Activated T-helper 17 cell treated with anti-CD3 and anti-CD28 coated beads, Interleukin-2, amount 50 U/mL, for 72 hours (primary cell): ENCODE measurements at regions not wholly inside any gene's neighbourhood (a gene's known extent, or its start where the extent isn't known, plus 50 kb on each side); places are given as distances from the start of the nearest gene placed in this dataset.
"Not testable (repeated sequence)": the region's sequence is repeated elsewhere in the genome, so short reads cannot be mapped to it uniquely, and the experiment has no call there.

Experiments used
- ATAC-seq: fragments of 150-1000 bp; cut with Tn5 transposase; replicated peaks from 2 replicates; pipeline ENCODE4 v1.10.0; 2021; ENCODE audit warnings: mild to moderate bottlenecking, moderate library complexity
- H3K27ac Mint-ChIP-seq: one replicate; pipeline ENCODE4 v1.8.0; 2022; ENCODE audit warnings: mixed read lengths
- H3K27me3 Mint-ChIP-seq: one replicate; pipeline ENCODE4 v1.8.0; 2022; ENCODE audit warnings: mixed read lengths
- H3K36me3 Mint-ChIP-seq: one replicate; pipeline ENCODE4 v1.8.0; 2022; ENCODE audit warnings: low read depth, mild to moderate bottlenecking, mixed read lengths
- H3K4me1 Mint-ChIP-seq: one replicate; pipeline ENCODE4 v1.8.0; 2022; ENCODE audit warnings: mixed read lengths
- H3K4me3 Mint-ChIP-seq: one replicate; pipeline ENCODE4 v1.8.0; 2022; ENCODE audit warnings: mild to moderate bottlenecking, mixed read lengths
- H3K9me3 Mint-ChIP-seq: one replicate; pipeline ENCODE4 v1.8.0; 2022; ENCODE audit warnings: mixed read lengths

DNA sequence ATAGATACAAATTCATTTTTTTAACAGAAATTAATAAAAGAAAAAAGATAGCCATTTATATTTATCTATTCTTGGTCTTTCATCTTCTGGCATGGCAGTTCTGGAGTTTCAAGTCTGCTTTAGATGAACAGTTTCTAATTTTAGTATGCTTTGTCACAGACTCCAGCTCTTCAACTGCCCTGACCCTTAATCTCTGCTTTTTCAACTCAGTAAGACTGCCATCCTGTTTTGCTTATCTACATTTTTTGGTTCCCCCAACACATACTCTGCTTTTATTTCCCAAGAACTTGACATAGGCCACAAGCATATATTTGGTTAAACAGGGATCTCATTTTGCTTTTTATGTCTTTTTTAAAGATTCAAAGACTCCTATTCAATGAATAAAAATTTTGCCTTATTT is 309.3 kb upstream of the KCND2 start:
- Mint-ChIP-seq H3K4me3 (no peak overlapping the region), H3K27me3 (no peaks in the 10 kb centered on the region), H3K27ac (no peak overlapping the region), H3K9me3 (peaks cover 2% of the 10 kb centered on the region), H3K36me3 (no peaks in the 10 kb centered on the region), H3K4me1 (no peaks in the 10 kb centered on the region)
- no peak for ATAC-seq

DNA sequence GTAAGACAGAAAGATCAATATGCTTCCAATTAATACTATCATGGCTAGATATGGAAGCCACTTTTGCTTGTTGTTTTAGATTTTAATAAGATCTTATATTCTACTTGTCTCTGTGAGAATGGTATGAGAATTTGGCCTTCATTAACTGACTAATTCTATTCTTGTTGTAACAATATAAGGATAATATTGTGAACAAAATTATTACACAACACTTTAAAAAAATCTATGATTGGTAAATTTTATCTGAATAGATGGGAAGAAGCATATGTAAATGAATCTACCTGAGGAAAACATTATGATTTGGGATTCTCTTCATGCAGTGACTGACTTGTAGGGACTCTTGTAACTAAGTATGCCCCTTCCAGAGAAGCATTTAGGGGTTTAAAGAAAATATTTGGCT is 308.9 kb upstream of the KCND2 start:
- H3K4me1 Mint-ChIP-seq: no peaks in the 10 kb centered on the region
- ATAC-seq: no peak
- H3K36me3 Mint-ChIP-seq: no peaks in the 10 kb centered on the region
- no peak overlapping the region for H3K27ac Mint-ChIP-seq
- no peaks in the 10 kb centered on the region for H3K27me3 Mint-ChIP-seq
- no peaks in the 10 kb centered on the region for H3K9me3 Mint-ChIP-seq
- H3K4me3 Mint-ChIP-seq: no peak overlapping the region

DNA sequence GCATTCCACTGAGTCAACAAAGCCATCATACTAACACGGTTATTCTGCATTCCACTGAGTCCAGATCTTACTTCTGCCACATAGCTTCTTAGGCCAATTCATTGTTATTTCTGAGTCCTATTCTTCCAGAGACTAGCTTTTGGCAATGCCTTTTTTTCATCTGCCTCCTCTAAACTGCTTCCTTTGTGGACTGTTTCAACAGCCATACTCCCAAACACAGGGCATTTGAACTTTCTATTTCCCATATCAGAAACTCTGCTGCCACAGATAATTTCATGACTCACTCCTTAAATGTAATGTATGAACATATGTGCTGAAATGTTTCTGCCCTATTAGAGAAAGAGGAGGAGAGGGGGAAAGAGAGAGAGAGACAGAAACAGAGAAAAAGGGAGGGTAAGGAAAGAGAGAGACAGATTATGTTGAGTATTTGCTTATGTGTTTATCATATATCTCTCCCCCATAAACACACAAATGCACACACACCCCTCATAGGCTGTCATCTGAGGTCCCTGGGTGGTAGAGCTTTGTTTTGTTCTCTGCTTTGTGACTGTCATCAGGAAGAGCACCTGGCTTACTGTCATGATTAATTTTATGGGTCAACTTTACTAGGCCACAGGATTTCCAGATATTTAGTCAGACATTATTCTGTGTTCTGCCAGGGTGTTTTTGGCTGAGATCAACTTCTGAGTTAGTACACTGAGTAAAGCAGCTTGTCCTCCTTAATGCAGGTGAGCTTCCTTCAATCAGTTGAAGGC is 308.0 kb upstream of the KCND2 start:
- ATAC-seq: no peak
- Mint-ChIP-seq H3K27ac (no peak overlapping the region), H3K4me3 (no peak overlapping the region), H3K36me3 (no peaks in the 10 kb centered on the region), H3K9me3 (no peaks in the 10 kb centered on the region), H3K4me1 (no peaks in the 10 kb centered on the region), H3K27me3 (no peaks in the 10 kb centered on the region)

DNA sequence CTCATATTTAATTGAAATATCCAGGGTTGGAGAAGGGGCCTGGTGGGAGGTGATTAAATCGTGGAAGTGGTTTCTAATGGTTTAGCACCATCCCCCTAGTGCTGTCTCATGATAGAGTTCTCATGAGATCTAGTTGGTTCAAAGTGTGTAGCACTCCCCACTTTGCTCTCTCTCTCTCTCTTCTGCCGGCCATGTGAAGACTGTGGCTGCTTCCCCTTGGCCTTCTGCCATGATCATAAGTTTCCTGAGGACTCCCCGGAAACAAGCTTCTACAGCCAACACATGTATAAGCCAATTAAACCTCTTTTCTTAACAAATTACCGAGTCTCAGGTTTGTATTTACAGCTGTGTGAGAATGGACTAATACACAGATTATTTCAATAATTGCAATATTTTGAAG is 305.8 kb upstream of the KCND2 start:
- Mint-ChIP-seq H3K4me3 (no peak overlapping the region), H3K9me3 (no peaks in the 10 kb centered on the region)

DNA sequence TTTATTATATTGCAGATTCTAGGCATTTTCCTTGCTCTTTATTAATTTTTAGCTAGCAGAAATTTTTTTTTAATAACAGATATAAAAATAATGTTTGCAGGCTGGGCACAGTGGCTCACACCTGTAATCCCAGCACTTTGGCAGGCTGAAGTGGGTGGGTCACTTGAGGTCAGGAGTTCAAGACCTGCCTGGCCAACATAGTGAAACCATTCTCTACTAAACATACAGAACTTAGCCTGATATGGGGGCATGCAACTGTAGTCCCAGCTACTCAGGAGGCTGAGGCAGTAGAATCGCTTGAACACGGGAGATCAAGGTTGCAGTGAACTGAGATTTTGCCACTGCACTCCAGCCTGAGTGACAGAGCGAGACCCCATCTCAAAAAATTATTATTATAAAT is 304.6 kb upstream of the KCND2 start:
- H3K9me3 Mint-ChIP-seq, H3K4me1 Mint-ChIP-seq, H3K27me3 Mint-ChIP-seq, ATAC-seq, H3K27ac Mint-ChIP-seq, H3K36me3 Mint-ChIP-seq, H3K4me3 Mint-ChIP-seq: not testable (repeated sequence)

More for the DNA sequence above, 305.8 kb upstream of the KCND2 start:
- ATAC-seq: no peak
- Mint-ChIP-seq H3K36me3 (no peaks in the 10 kb centered on the region), H3K27me3 (no peaks in the 10 kb centered on the region), H3K27ac (no peak overlapping the region), H3K4me1 (no peaks in the 10 kb centered on the region)

DNA sequence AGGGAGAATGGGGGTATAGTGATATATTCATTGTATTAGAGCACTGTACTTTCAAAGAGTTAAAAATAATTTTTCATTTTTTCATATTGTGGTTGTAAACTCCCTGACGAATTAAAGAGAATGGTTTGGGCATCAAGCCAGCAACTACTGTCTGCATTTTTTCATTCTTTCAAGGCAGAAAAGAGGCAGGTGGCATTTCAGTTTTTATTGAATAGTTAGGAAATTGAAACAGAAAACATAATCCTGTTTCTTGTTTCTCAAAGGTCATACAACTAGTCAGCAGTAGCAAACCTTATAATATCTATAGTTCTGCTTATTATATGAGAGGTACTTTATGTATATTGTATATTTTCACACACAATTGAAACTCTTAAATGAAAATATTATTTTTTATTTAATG is 303.9 kb upstream of the KCND2 start:
- Mint-ChIP-seq H3K36me3 (no peaks in the 10 kb centered on the region), H3K4me3 (no peak overlapping the region), H3K4me1 (no peaks in the 10 kb centered on the region), H3K27me3 (no peaks in the 10 kb centered on the region), H3K9me3 (no peaks in the 10 kb centered on the region), H3K27ac (no peak overlapping the region)
- no peak for ATAC-seq

DNA sequence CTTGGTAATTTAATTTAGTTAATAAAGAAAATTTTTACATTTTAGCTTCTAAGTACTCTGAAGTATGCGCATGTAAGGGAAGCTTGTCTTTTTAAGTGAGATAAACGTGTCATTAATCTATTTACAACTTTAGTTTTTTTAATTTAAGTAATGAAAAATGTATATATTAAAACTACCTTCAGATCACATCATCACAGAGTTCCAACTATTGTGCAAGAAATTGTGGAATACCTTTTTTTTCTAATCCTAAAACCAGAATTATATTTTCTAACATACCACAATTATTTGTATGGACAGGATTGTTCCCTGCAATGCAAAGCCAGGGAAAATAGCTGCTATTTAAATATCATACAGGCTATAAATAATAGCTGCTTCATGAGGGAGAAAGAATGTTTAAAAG is 303.2 kb upstream of the KCND2 start:
- Mint-ChIP-seq H3K4me3 (no peak overlapping the region), H3K9me3 (no peaks in the 10 kb centered on the region), H3K36me3 (no peaks in the 10 kb centered on the region), H3K27ac (no peak overlapping the region), H3K27me3 (no peaks in the 10 kb centered on the region), H3K4me1 (no peaks in the 10 kb centered on the region)
- no peak for ATAC-seq

DNA sequence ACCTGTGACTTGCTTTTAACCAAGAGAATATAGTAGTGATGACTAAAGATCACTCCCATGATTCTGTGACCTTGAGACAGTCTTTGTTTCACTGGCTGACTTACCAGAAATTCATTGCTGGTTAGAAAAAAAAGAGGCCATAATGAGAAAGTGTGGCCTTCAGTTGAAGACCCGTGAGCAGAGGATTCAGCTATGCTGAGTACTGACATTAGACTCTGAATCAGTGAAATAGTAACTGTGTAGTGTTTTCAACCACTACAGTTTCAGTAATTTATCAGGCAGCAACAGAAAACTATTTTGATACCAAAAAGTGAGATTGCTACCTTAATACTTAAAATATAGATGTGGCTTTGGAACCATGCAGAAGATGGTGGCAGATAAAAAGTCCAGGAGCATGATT is 298.0 kb upstream of the KCND2 start:
- Mint-ChIP-seq H3K27me3 (no peaks in the 10 kb centered on the region), H3K4me1 (no peaks in the 10 kb centered on the region), H3K4me3 (no peak overlapping the region), H3K9me3 (peaks cover 4% of the 10 kb centered on the region), H3K36me3 (no peaks in the 10 kb centered on the region), H3K27ac (no peak overlapping the region)
- ATAC-seq: no peak

DNA sequence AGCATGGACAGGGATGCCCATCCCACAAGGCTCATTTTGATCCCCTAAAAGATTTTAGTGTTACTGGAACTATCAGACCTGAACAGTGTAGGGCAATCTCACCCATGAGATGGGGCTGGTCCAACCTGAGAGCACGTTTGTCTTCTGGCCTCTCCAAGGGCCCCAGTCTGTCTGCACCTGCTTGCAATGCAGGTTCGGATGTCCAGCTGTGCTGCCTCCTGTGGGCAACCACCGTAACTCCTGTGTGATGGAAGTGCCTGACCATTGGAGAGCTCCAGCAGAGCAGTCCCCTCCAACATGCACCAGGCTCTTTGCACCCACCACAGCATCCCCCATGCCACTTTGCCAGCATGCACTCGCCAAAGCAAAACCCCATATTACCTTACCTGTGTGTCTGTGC is 290.1 kb upstream of the KCND2 start:
- ATAC-seq: no peak
- Mint-ChIP-seq H3K4me1 (no peaks in the 10 kb centered on the region), H3K4me3 (no peak overlapping the region), H3K27me3 (no peaks in the 10 kb centered on the region), H3K36me3 (no peaks in the 10 kb centered on the region), H3K27ac (no peak overlapping the region), H3K9me3 (peaks cover 16% of the 10 kb centered on the region)

DNA sequence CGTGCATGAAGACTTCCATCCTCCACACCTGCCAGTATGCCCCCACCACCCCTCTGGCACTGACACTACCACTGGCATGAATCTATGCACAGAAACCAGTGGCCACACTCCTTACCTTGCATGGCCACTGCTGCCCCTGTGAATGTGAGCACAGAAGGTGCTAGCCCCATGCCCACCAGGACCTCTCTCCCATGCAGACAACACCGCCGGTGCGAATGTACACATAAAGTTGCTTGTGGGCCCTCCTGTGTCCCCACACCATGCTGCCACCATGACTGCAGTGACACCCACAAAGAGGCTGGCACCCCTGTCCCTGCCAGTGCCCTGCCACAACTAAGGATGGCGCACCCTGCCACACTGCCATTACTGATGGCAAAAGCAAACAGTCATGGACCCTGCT is 289.5 kb upstream of the KCND2 start:
- Mint-ChIP-seq H3K9me3 (peaks cover 16% of the 10 kb centered on the region), H3K4me1 (no peaks in the 10 kb centered on the region), H3K4me3 (no peak overlapping the region), H3K27me3 (no peaks in the 10 kb centered on the region), H3K27ac (no peak overlapping the region), H3K36me3 (no peaks in the 10 kb centered on the region)
- no peak for ATAC-seq

DNA sequence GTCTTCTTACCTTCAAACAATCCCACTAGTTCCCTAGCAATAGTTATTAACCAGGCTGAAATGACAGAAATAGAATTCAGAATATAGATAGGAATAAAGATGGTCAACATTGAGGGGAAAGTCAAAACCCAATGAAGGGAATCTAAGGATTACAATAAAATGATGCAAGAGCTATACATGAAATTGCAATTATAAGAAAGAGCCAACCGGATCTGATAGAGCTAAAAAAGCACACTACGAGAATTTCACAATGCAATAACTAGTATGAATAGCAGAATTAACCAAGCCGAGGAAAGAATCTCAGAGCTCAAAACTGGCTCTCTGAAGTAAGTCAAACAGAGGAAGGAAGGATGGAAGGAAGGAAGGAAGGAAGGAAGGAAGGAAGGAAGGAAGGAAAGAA is 288.7 kb upstream of the KCND2 start:
- no peak overlapping the region for H3K27ac Mint-ChIP-seq

DNA sequence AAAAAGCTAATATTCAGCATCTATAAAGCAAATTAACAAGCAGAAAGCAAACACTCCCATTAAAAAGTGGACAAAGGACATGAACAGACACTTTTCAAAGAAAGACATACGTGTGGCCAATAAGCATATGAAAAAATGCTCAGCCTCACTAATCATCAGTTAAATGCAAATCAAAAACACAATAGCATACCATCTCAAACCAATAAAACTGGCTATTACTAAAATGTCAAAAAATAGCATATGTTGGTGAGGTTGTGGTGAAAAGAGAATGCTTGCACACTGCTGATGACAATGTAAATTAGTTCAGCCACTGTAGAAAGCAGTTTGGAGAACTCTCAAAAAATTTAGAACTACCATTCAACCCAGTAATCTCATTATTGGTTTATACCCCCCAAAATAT is 284.6 kb upstream of the KCND2 start:
- peaks cover 31% of the 10 kb centered on the region for H3K9me3 Mint-ChIP-seq
- no peaks in the 10 kb centered on the region for H3K36me3 Mint-ChIP-seq
- no peak overlapping the region for H3K27ac Mint-ChIP-seq
- no peak overlapping the region for H3K4me3 Mint-ChIP-seq
- no peaks in the 10 kb centered on the region for H3K4me1 Mint-ChIP-seq
- H3K27me3 Mint-ChIP-seq: no peaks in the 10 kb centered on the region
- ATAC-seq: no peak

More for the DNA sequence above, 288.7 kb upstream of the KCND2 start:
- Mint-ChIP-seq H3K4me3 (no peak overlapping the region), H3K9me3 (peaks cover 20% of the 10 kb centered on the region), H3K4me1 (no peaks in the 10 kb centered on the region), H3K27me3 (no peaks in the 10 kb centered on the region), H3K36me3 (no peaks in the 10 kb centered on the region)
- no peak for ATAC-seq

DNA sequence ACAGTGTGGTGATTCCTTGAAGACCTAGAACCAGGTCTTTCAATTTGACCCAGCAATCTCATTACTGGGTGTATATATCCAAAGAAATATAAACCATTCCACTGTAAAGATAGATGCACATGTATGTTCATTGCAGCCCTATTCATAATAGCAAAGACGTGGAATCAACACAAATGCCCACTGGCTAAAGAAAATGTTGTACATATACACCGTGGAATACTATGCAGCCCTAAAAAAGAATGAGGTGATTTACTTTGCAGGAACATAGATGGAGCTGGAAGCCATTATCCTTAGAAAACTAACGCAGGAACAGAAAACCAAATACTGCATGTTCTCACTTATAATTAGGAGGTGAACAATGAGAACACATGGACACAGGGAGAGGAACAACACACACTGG is 278.0 kb upstream of the KCND2 start:
- no peak for ATAC-seq
- no peak overlapping the region for H3K27ac Mint-ChIP-seq
- peaks cover 25% of the 10 kb centered on the region for H3K9me3 Mint-ChIP-seq
- H3K27me3 Mint-ChIP-seq: no peaks in the 10 kb centered on the region
- no peaks in the 10 kb centered on the region for H3K36me3 Mint-ChIP-seq
- no peaks in the 10 kb centered on the region for H3K4me1 Mint-ChIP-seq
- no peak overlapping the region for H3K4me3 Mint-ChIP-seq

DNA sequence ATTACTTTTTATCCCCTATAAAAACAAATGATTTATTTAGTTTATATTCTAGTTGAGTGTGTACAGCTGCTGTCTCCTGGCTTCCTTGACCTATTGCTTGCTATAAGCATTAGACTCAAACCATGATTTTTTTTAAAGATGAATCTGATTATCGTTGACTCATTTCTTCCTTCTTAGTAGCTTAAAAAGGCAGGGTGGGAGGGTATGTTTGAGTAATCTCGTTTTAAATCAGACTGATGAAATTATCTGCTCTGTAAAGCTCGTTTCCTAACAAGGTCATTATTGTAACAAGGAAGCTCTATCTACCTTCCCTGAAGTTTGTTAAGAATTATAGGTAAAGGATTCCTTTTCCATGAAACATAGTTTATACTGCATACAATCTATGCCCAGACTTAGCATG is 276.3 kb upstream of the KCND2 start:
- Mint-ChIP-seq H3K4me1 (no peaks in the 10 kb centered on the region), H3K36me3 (no peaks in the 10 kb centered on the region), H3K4me3 (no peak overlapping the region)

DNA sequence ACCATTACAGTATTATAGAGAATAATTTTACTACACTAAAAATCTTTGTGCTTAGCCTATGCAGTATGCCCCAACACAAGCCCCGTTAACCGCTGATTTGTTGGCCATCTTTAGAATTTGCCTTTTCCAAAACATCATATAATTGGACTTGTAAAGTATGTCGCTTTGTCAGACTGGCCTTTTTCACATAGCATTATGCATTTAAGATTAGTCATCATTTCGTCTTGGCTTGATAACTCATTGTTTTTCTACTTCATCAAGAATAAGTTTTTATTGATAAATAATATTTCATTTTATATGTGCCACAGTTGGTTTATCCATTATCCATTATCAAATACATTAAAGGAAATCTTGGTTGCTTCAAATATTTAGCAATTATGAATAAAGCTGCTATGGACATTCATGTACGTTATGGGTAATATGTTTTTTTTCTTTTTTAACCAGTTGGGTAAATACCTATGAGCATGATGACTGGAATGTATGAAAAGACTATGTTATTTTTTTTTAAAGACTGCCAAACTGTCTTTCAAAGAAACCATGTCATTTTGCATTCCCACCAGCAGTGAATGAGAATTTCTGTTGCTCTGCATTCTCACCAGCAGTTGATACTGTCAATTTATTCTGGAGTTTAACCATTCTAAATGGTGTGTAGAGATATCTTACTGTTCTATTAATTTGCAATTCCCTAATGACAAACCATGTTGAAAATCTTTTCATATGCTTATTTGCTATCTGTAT is 273.1 kb upstream of the KCND2 start:
- no peaks in the 10 kb centered on the region for H3K36me3 Mint-ChIP-seq
- H3K4me3 Mint-ChIP-seq: no peak overlapping the region
- H3K4me1 Mint-ChIP-seq: no peaks in the 10 kb centered on the region
- H3K9me3 Mint-ChIP-seq: peaks cover 7% of the 10 kb centered on the region
- no peaks in the 10 kb centered on the region for H3K27me3 Mint-ChIP-seq
- no peak for ATAC-seq
- no peak overlapping the region for H3K27ac Mint-ChIP-seq

More for the DNA sequence above, 276.3 kb upstream of the KCND2 start:
- H3K9me3 Mint-ChIP-seq: peaks cover 18% of the 10 kb centered on the region
- H3K27me3 Mint-ChIP-seq: no peaks in the 10 kb centered on the region
- no peak for ATAC-seq
- no peak overlapping the region for H3K27ac Mint-ChIP-seq
